MM.1S (cell line): ENCODE measurements at regions not wholly inside any gene's neighbourhood (a gene's known extent, or its start where the extent isn't known, plus 50 kb on each side); places are given as distances from the start of the nearest gene placed in this dataset.

ENCODE experiments used
- DNase-seq: peaks from one replicate; pipeline ENCODE4 v3.0.0-alpha.2; 2015
- H2AFZ ChIP-seq: fragments of 300-600 bp; sonication (generic); 2 replicates; pipeline ENCODE4 v1.6.0; 2016; ENCODE audit warnings: antibody characterized with exemption, low read length
- H3F3A ChIP-seq: fragments of 300-600 bp; sonication (generic); 2 replicates; pipeline ENCODE4 v1.6.1; 2016; ENCODE audit warnings: mild to moderate bottlenecking, antibody characterized with exemption, low read length, moderate library complexity, mixed read lengths; ENCODE audit not compliant: insufficient read depth
- H3K27ac ChIP-seq: fragments of 300-600 bp; sonication (generic); 2 replicates; pipeline ENCODE4 v1.5.1; 2016; ENCODE audit warnings: mild to moderate bottlenecking, low read length
- H3K27me3 ChIP-seq: fragments of 300-600 bp; sonication (generic); replicated peaks from 2 replicates; pipeline ENCODE4 v1.6.0; 2016; ENCODE audit warnings: low read length; ENCODE audit not compliant: insufficient read depth
- H3K36me3 ChIP-seq: fragments of 300-600 bp; sonication (generic); replicated peaks from 2 replicates; pipeline ENCODE4 v1.6.1; 2016; ENCODE audit warnings: mild to moderate bottlenecking, low read length, mixed read lengths; ENCODE audit not compliant: insufficient read depth
- H3K4me1 ChIP-seq: fragments of 300-600 bp; sonication (generic); 2 replicates; pipeline ENCODE4 v1.6.1; 2016; ENCODE audit warnings: low read length, mixed read lengths
- H3K4me2 ChIP-seq: fragments of 300-600 bp; sonication (generic); 2 replicates; pipeline ENCODE4 v1.6.0; 2016; ENCODE audit warnings: low read depth, low read length
- H3K4me3 ChIP-seq: fragments of 300-600 bp; sonication (generic); 2 replicates; pipeline ENCODE4 v1.5.1; 2016; ENCODE audit warnings: low read length, mixed read lengths
- H3K79me2 ChIP-seq: fragments of 300-600 bp; sonication (generic); 2 replicates; pipeline ENCODE4 v1.6.1; 2016; ENCODE audit warnings: mixed run types, low read length, mixed read lengths
- H3K9ac ChIP-seq: fragments of 300-600 bp; sonication (generic); 2 replicates; pipeline ENCODE4 v1.6.1; 2016; ENCODE audit warnings: low read length, mixed read lengths
- H3K9me2 ChIP-seq: fragments of 300-600 bp; sonication (generic); replicated peaks from 2 replicates; pipeline ENCODE4 v1.6.1; 2016; ENCODE audit warnings: mild to moderate bottlenecking, low read length, mixed read lengths; ENCODE audit not compliant: insufficient read depth
- H3K9me3 ChIP-seq: fragments of 300-600 bp; sonication (generic); replicated peaks from 2 replicates; pipeline ENCODE4 v1.6.1; 2016; ENCODE audit warnings: mild to moderate bottlenecking, low read length, mixed read lengths; ENCODE audit not compliant: insufficient read depth
- H4K20me1 ChIP-seq: fragments of 300-600 bp; sonication (generic); 2 replicates; pipeline ENCODE4 v1.6.1; 2016; ENCODE audit warnings: mild to moderate bottlenecking, low read length, moderate library complexity, mixed read lengths; ENCODE audit not compliant: insufficient read depth
- EZH2 ChIP-seq: fragments of 300-600 bp; sonication (generic); optimal IDR thresholded peaks from 2 replicates; pipeline ENCODE3; 2017; ENCODE audit warnings: low read depth, mild to moderate bottlenecking, antibody characterized with exemption, low read length, mixed read lengths
- EZH2phosphoT487 ChIP-seq: fragments of 300-600 bp; sonication (generic); IDR thresholded peaks from 2 replicates; pipeline ENCODE4 v1.6.1; 2018; ENCODE audit warnings: antibody characterized with exemption, low read length
- TF ChIP-seq, protein P1 (sequence below): fragments of 300-600 bp; sonication (generic); IDR thresholded peaks from 2 replicates; pipeline ENCODE4 v1.5.1; 2016; ENCODE audit warnings: antibody characterized with exemption, low read length, mixed read lengths

DNA sequence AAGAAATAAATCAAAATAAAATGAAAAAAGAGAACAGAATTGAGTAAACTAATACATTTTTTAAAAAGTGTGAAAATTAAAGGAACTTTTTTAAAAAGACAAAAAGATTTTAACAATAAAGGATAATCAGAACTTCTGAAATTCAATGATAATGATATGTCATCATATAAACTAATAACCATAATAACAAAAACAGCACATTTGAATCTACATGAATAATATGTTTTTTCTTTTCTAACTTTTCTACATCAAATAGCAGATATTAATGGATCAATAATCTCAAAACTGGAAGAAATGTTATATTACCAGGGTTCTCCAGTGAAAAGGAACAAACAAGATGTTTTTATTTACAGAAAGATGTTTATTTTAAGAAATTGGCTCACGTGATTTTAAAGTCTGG is 903.3 kb upstream of the MIR17HG start:
- Histone ChIP-seq H2AFZ (no peak overlapping the region), H3K4me1 (no peaks in the 10 kb centered on the region), H4K20me1 (no peaks in the 10 kb centered on the region), H3K27me3 (no peaks in the 10 kb centered on the region), H3K4me3 (no peak overlapping the region), H3K79me2 (no peaks in the 10 kb centered on the region), H3K27ac (no peak overlapping the region), H3K9me3 (no peaks in the 10 kb centered on the region), H3K4me2 (no peak overlapping the region), H3F3A (no peaks in the 10 kb centered on the region), H3K9me2 (no peaks in the 10 kb centered on the region), H3K9ac (no peak overlapping the region), H3K36me3 (no peaks in the 10 kb centered on the region)
- no peak for TF ChIP-seq EZH2
- DNase-seq = no peak

DNA sequence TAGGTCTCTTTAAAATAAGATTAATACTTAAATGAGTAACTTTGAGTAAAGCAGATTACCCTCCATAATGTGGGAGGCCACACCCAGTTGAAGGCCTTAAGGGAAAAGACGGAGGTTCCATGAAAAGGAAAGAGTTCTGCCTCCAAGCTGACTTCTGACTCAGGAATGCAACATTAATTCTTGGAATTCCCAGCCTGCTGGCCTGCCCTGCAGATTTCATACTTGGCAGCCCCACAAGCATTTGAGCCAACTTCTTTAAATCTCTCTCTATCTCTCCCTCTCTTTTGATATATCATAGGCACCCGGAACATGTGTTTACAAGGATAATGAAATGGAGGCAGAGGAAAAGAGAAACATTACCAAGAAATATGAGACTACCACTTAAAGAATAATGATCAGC is 902.3 kb upstream of the MIR17HG start:
- Histone ChIP-seq H3K79me2 (no peaks in the 10 kb centered on the region), H3F3A (no peaks in the 10 kb centered on the region), H3K9ac (no peak overlapping the region), H3K9me2 (no peaks in the 10 kb centered on the region), H3K4me2 (no peak overlapping the region), H2AFZ (no peak overlapping the region), H3K27ac (no peak overlapping the region), H3K27me3 (no peaks in the 10 kb centered on the region), H3K36me3 (no peaks in the 10 kb centered on the region), H4K20me1 (no peaks in the 10 kb centered on the region), H3K4me1 (no peaks in the 10 kb centered on the region), H3K9me3 (no peaks in the 10 kb centered on the region), H3K4me3 (no peak overlapping the region)
- DNase-seq = no peak
- TF ChIP-seq, protein P1, sequence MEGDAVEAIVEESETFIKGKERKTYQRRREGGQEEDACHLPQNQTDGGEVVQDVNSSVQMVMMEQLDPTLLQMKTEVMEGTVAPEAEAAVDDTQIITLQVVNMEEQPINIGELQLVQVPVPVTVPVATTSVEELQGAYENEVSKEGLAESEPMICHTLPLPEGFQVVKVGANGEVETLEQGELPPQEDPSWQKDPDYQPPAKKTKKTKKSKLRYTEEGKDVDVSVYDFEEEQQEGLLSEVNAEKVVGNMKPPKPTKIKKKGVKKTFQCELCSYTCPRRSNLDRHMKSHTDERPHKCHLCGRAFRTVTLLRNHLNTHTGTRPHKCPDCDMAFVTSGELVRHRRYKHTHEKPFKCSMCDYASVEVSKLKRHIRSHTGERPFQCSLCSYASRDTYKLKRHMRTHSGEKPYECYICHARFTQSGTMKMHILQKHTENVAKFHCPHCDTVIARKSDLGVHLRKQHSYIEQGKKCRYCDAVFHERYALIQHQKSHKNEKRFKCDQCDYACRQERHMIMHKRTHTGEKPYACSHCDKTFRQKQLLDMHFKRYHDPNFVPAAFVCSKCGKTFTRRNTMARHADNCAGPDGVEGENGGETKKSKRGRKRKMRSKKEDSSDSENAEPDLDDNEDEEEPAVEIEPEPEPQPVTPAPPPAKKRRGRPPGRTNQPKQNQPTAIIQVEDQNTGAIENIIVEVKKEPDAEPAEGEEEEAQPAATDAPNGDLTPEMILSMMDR = no peak
- TF ChIP-seq EZH2phosphoT487 = no peak
- TF ChIP-seq EZH2 = no peak

DNA sequence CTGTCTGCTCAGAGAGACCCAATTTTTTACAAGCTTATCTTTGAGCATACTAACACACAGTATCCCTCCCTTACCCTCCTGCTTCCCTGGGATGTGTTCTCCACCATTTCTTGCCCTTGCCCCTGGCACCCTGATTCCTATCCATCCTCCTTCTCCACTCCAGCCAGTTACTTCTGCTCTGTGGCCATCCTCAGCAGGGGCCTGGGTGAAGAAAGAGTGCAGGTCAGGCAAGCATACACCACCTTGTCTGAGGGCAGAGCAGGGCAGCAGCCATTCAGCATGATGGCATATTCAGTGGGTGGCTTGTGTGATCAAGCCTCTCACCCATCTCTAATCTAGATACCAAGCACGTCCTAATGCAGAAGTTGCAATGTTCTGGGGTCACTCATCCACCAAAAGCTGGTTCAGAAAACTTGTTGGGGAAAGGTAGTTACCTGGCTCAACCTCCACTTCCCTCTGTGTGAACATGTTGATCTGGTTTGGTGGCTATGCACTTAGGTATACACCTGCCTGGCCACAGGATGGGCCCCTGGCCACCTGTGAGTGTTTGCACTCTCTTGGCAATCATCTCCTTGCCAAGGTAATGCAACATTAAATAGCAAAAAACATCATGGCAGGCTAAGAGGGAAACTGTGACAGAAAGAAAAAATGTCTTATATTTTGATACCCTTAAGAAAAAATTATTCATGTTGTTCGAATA is 900.3 kb upstream of the MIR17HG start:
- Histone ChIP-seq H3K79me2 (no peaks in the 10 kb centered on the region), H3K27me3 (no peaks in the 10 kb centered on the region), H3K4me2 (no peak overlapping the region), H3K4me1 (no peaks in the 10 kb centered on the region), H3K9me2 (no peaks in the 10 kb centered on the region), H3K36me3 (no peaks in the 10 kb centered on the region), H3K27ac (no peak overlapping the region), H3K9ac (no peak overlapping the region), H3K9me3 (no peaks in the 10 kb centered on the region), H2AFZ (no peak overlapping the region), H3K4me3 (no peak overlapping the region), H3F3A (no peaks in the 10 kb centered on the region), H4K20me1 (no peaks in the 10 kb centered on the region)
- DNase-seq = no peak
- TF ChIP-seq EZH2 = no peak
- TF ChIP-seq, protein P1 = no peak

DNA sequence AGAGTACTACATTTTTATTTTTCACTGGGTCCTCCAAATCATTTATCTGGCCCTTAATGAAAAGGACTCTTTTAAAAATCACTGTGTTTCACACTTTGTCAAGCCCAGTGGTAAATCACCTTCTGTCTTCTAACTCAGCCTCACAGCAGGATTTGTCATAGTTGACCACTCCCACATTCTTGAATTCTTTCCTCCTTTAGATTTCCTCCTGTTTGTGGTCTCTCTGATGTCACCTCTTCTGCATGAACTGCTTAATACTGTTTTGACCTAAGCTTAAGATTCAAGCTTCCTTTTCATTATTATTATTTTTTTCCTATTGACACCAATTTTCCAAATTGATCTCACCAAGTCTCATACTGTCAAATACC is 899.8 kb upstream of the MIR17HG start:
- no peaks in the 10 kb centered on the region for H3K36me3 ChIP-seq
- no peaks in the 10 kb centered on the region for H4K20me1 ChIP-seq
- no peaks in the 10 kb centered on the region for H3K27me3 ChIP-seq
- no peaks in the 10 kb centered on the region for H3K9me3 ChIP-seq
- DNase-seq = no peak
- no peak overlapping the region for H3K4me3 ChIP-seq
- H2AFZ ChIP-seq = no peak overlapping the region
- H3K79me2 ChIP-seq = no peaks in the 10 kb centered on the region
- TF ChIP-seq, protein P1 = no peak
- TF ChIP-seq EZH2 (no peak), EZH2phosphoT487 (no peak)
- H3K9ac ChIP-seq = no peak overlapping the region
- H3F3A ChIP-seq = no peaks in the 10 kb centered on the region
- no peak overlapping the region for H3K27ac ChIP-seq
- no peak overlapping the region for H3K4me2 ChIP-seq
- H3K9me2 ChIP-seq = no peaks in the 10 kb centered on the region
- no peaks in the 10 kb centered on the region for H3K4me1 ChIP-seq
